Esophagus squamous epithelium (tissue), 5 donors: ENCODE measurements at regions not wholly inside any gene's neighbourhood (a gene's known extent, or its start where the extent isn't known, plus 50 kb on each side); places are given as distances from the start of the nearest gene placed in this dataset.

ENCODE experiments used
- DNase-seq: peaks from one replicate; lab custom pipeline; 2025; lab: John Stamatoyannopoulos, UW
- H3K27ac ChIP-seq, 4 donors: fragments of 200-600 bp; sonication (generic); one replicate each; pipeline ENCODE4 v1.5.1; 2016 to 2019; ENCODE audit warnings: mild to moderate bottlenecking in 1 of 4
- H3K27me3 ChIP-seq, 4 donors: fragments of 200-600 bp; sonication (generic); 1 replicate in 3 of 4; 2 replicates in 1 of 4; pipeline versions ENCODE4 v1.5.1 to v1.6.0; 2017 to 2021; ENCODE audit warnings: antibody characterized with exemption in 1 of 4
- H3K36me3 ChIP-seq, 3 donors: fragments of 200-600 bp; sonication (generic); one replicate each; pipeline ENCODE4 v1.5.1; 2016 to 2019
- H3K4me1 ChIP-seq, 3 donors: fragments of 200-600 bp; sonication (generic); one replicate each; pipeline ENCODE4 v1.5.1; 2017 to 2019
- H3K4me3 ChIP-seq, 4 donors: fragments of 200-600 bp; sonication (generic); 1 replicate in 3 of 4; 2 replicates in 1 of 4; pipeline ENCODE4 v1.5.1; 2016 to 2019; ENCODE audit warnings: mild to moderate bottlenecking in 2 of 4, moderate library complexity in 1 of 4
- H3K9me3 ChIP-seq, 3 donors: fragments of 200-600 bp; sonication (generic); one replicate each; pipeline ENCODE4 v1.5.1; 2016 to 2019
- CTCF ChIP-seq, 6 experiments: fragments of 450-650 bp in 4 of 6; fragments of 200-600 bp in 2 of 6; sonication (generic) in 2 of 6; IDR thresholded peaks; one replicate each; pipeline ENCODE4 v1.5.1; 2016 to 2019; ENCODE audit warnings: antibody characterized with exemption in 6 of 6, mild to moderate bottlenecking in 4 of 6, moderate library complexity in 4 of 6
- POLR2A ChIP-seq, 4 donors: fragments of 450-650 bp; IDR thresholded peaks; one replicate each; pipeline ENCODE4 v1.6.1; 2017; ENCODE audit warnings: antibody characterized with exemption in 4 of 4, mild to moderate bottlenecking in 4 of 4, moderate library complexity in 3 of 4
- WGBS, 2 donors: methylation state at CpG; one replicate each; pipeline ENCODE4 v1.1.5; 2018; 5-methylcytosine and 5-hydroxymethylcytosine counted together
- intact Hi-C: fragments of 100-400 bp; cut with DNase I; formaldehyde crosslinking; loops from one replicate; pipeline ENCODE4 v1.15.0; 2022
- donor health status: DM: yes; HTN: yes; CAD: no.

DNA sequence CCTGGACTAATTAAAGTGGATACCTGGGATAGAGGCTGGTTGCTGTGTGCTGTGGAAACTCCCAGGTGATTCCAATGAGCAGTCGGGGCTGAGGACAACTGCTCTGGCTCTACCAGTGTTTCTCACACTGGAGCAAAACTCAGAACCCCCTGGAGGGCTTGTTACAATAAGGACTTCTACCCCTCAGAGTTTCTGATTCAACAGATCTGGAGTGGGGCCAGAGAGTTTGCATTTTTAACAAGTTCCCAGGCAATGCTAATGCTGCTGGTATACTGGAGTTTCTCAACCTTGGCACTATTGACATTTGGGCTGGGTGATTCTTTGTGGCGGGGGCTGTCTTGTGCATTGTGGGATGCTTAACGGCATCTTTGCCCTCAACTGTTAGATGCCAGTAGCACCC lies 353.7 kb downstream of the MIAT start:
- WGBS, 2 donors, result 65 to 93% methylated on average over 2 of the region's 3 CpGs
- Histone ChIP-seq H3K27me3 (peaks cover 0 to 37% (median 0%) of the 10 kb centered on the region in 4 donors), H3K36me3 (no peaks in the 10 kb centered on the region), H3K4me1 (no peaks in the 10 kb centered on the region), H3K9me3 (no peaks in the 10 kb centered on the region), H3K27ac (no peak overlapping the region), H3K4me3 (no peak overlapping the region)
- DNase-seq, result no peak
- TF ChIP-seq CTCF (IDR thresholded peaks at IDR 0.05), result no peak
- TF ChIP-seq POLR2A (IDR thresholded peaks at IDR 0.05), result no peak
- intact Hi-C loops, result no loop called here

DNA sequence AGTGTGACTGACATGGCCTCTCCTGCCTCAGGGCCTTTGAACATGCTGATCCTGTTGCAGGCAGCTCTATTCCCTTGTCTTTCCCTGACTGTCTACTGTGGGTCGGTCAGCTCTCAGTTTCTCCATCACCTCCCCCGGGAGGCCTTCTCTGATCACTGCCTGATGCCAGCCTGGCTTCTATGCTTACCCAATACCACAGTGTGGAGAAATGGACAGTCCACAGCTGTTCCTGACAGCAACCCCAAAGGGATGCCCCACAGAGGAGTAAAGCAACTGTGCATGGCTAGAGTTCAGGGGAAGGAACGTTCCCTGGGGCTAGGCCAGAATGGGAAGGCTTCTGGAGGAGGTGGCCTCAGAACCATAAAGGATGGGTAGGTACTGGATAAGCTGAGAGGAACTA lies 354.3 kb downstream of the MIAT start:
- DNase-seq, result no peak
- 57 to 70% methylated on average over 1 to 3 of the region's 3 CpGs for WGBS, 2 donors
- Histone ChIP-seq H3K9me3 (no peaks in the 10 kb centered on the region), H3K27me3 (peaks cover 0 to 40% (median 0%) of the 10 kb centered on the region in 4 donors), H3K4me1 (no peaks in the 10 kb centered on the region), H3K27ac (no peak overlapping the region), H3K4me3 (no peak overlapping the region), H3K36me3 (no peaks in the 10 kb centered on the region)
- no peak for TF ChIP-seq CTCF (IDR thresholded peaks at IDR 0.05)
- intact Hi-C loops, result no loop called here

DNA sequence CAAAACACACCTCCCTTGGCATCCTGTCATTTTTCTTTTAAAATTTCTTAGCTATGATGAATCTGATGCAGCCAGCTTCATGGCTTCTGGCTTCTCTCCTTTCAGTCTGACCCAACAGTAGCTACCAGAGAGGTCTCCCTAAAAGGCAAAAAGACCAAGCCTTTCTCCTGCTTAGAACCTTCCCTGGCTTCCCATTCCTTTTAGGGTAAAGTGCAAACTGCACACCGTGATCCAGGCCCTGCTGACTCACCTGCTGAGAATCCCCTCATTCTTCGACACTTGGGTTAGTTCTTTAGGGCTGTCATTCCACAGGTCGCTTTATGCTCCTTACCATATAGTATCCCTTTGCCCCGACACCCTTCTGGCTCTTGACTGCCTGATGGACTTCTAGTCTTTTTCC lies 362.4 kb downstream of the MIAT start:
- Histone ChIP-seq H3K9me3 (no peaks in the 10 kb centered on the region), H3K4me3 (no peak overlapping the region), H3K27me3 (peaks cover 0 to 55% (median 0%) of the 10 kb centered on the region in 4 donors), H3K36me3 (no peaks in the 10 kb centered on the region), H3K27ac (no peak overlapping the region), H3K4me1 (no peaks in the 10 kb centered on the region)
- 49 to 59% methylated on average over 4 of the region's 4 CpGs for WGBS, 2 donors
- intact Hi-C loops, result no loop called here
- DNase-seq, result no peak
- TF ChIP-seq POLR2A (IDR thresholded peaks at IDR 0.05) (no peak), CTCF (IDR thresholded peaks at IDR 0.05) (no peak)

- no peak for DNase-seq
- Histone ChIP-seq H3K27me3 (peaks cover 0 to 42% (median 0%) of the 10 kb centered on the region in 4 donors), H3K27ac (no peak overlapping the region), H3K4me3 (no peak overlapping the region), H3K4me1 (no peaks in the 10 kb centered on the region), H3K36me3 (no peaks in the 10 kb centered on the region), H3K9me3 (no peaks in the 10 kb centered on the region)
- 74 to 80% methylated on average over 7 to 8 of the region's 8 CpGs for WGBS, 2 donors
- intact Hi-C loops, result no loop called here
- no peak for TF ChIP-seq POLR2A (IDR thresholded peaks at IDR 0.05)
- TF ChIP-seq CTCF (IDR thresholded peaks at IDR 0.05), result no peak
Measured at GRCh38 chr22:27022274-27022895, 365.0 kb downstream of the MIAT start.

DNA sequence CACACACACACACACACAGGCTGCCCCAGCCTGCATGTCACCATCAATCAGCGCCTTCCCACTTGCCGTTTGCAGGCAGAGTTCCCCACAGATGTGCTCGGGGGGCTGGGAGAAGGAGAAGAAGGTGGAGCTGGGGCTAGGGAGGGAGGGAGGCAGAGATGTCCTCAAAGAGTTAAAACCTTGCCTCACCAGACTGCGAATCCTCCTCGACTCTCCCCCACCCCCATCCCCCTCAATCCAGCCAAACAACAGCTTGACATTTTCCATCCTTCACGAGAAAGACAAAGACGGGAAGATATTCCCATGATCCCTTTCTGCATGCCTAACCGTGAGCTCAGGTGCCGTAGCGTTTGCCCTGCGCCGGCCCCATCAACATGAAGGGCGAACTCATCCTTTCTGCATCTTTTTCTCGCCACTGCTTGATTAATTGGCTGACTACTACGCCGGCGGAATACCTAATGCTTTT lies 365.5 kb downstream of the MIAT start:
- DNase-seq, result no peak
- Histone ChIP-seq H3K27me3 (peaks cover 0 to 37% (median 0%) of the 10 kb centered on the region in 4 donors), H3K27ac (no peak overlapping the region), H3K36me3 (no peaks in the 10 kb centered on the region), H3K9me3 (no peaks in the 10 kb centered on the region), H3K4me3 (no peak overlapping the region), H3K4me1 (no peaks in the 10 kb centered on the region)
- 32 to 49% methylated on average over 17 of the region's 17 CpGs for WGBS, 2 donors
- intact Hi-C loops, result no loop called here
- no peak for TF ChIP-seq POLR2A (IDR thresholded peaks at IDR 0.05)
- no peak for TF ChIP-seq CTCF (IDR thresholded peaks at IDR 0.05)
